ENCODE measurements at regions not wholly inside any gene's neighbourhood (a gene's known extent, or its start where the extent isn't known, plus 50 kb on each side); places are given as distances from the start of the nearest gene placed in this dataset.
"Not testable (repeated sequence)": the region's sequence is repeated elsewhere in the genome, so short reads cannot be mapped to it uniquely, and the experiment has no call there.

- H3K27me3 ChIP-seq (ENCODE audit: control insufficient read depth, insufficient read depth, low read length), result no peaks in the 10 kb centered on the region
- Mint-ChIP-seq H3K27ac (peak overlapping the region; percentile 43 to 92 (median 48)), H3K4me1 (peaks cover 36 to 72% (median 42%) of the 10 kb centered on the region in 4 donors), H3K27me3 (no peaks in the 10 kb centered on the region), H3K9me3 (peaks cover 0 to 5% (median 0%) of the 10 kb centered on the region in 7 donors), H3K36me3 (peaks cover 49% of the 10 kb centered on the region), H3K4me3 (peak overlapping the region in 2 of 4 donors; percentile 6 to 13)
- no peak overlapping the region for H3K4me3 ChIP-seq (ENCODE audit: low read depth, low read length)
- H3K9me3 ChIP-seq (ENCODE audit: control insufficient read depth in 2 of 2, low read length in 2 of 2), result no peaks in the 10 kb centered on the region
- peak; percentile 59 to 62 for ATAC-seq (ENCODE audit: low read depth in 2 of 2)
- H3K4me1 ChIP-seq (ENCODE audit: control insufficient read depth, insufficient read depth, low read length, poor library complexity, severe bottlenecking), result peaks cover 15% of the 10 kb centered on the region
- no peak overlapping the region for H3K27ac ChIP-seq (ENCODE audit: insufficient read depth, low read length, poor library complexity, severe bottlenecking)
- no peak for DNase-seq
- H3K36me3 ChIP-seq (ENCODE audit: control insufficient read depth, insufficient read depth, low read length), result peaks cover 14% of the 10 kb centered on the region
Measured at GRCh38 chr6:11374036-11375010, 141.9 kb upstream of the NEDD9 start.

- Mint-ChIP-seq H3K4me1 (peaks cover 42 to 80% (median 49%) of the 10 kb centered on the region in 4 donors), H3K27ac (no peak overlapping the region), H3K9me3 (peaks cover 0 to 3% (median 0%) of the 10 kb centered on the region in 7 donors), H3K27me3 (no peaks in the 10 kb centered on the region), H3K36me3 (peaks cover 52% of the 10 kb centered on the region), H3K4me3 (no peak overlapping the region)
- peaks cover 14% of the 10 kb centered on the region for H3K36me3 ChIP-seq (ENCODE audit: control insufficient read depth, insufficient read depth, low read length)
- ATAC-seq (ENCODE audit: low read depth in 2 of 2) (no peak), DNase-seq (no peak)
- no peak overlapping the region for H3K4me3 ChIP-seq (ENCODE audit: low read depth, low read length)
- H3K4me1 ChIP-seq (ENCODE audit: control insufficient read depth, insufficient read depth, low read length, poor library complexity, severe bottlenecking), result peaks cover 15% of the 10 kb centered on the region
- no peak overlapping the region for H3K27ac ChIP-seq (ENCODE audit: insufficient read depth, low read length, poor library complexity, severe bottlenecking)
- H3K9me3 ChIP-seq (ENCODE audit: control insufficient read depth in 2 of 2, low read length in 2 of 2), result no peaks in the 10 kb centered on the region
- no peaks in the 10 kb centered on the region for H3K27me3 ChIP-seq (ENCODE audit: control insufficient read depth, insufficient read depth, low read length)
Measured at GRCh38 chr6:11373208-11373607, 140.7 kb upstream of the NEDD9 start.

- not testable (repeated sequence) for H3K27me3 ChIP-seq (ENCODE audit: control insufficient read depth, insufficient read depth, low read length); H3K27me3 Mint-ChIP-seq; DNase-seq; H3K9me3 ChIP-seq (ENCODE audit: control insufficient read depth in 2 of 2, low read length in 2 of 2); H3K9me3 Mint-ChIP-seq; ATAC-seq (ENCODE audit: low read depth in 2 of 2); H3K4me3 ChIP-seq (ENCODE audit: low read depth, low read length); H3K4me3 Mint-ChIP-seq; H3K27ac ChIP-seq (ENCODE audit: insufficient read depth, low read length, poor library complexity, severe bottlenecking)
- peak overlapping the region in 1 of 3 donors; percentile 81 for H3K27ac Mint-ChIP-seq
- H3K36me3 Mint-ChIP-seq, result peaks cover 44% of the 10 kb centered on the region
- Histone ChIP-seq H3K36me3 (ENCODE audit: control insufficient read depth, insufficient read depth, low read length) (peaks cover 14% of the 10 kb centered on the region), H3K4me1 (ENCODE audit: control insufficient read depth, insufficient read depth, low read length, poor library complexity, severe bottlenecking) (peaks cover 24% of the 10 kb centered on the region)
- peaks cover 39 to 80% (median 51%) of the 10 kb centered on the region in 4 donors for H3K4me1 Mint-ChIP-seq
Measured at GRCh38 chr6:11372186-11372790, 139.8 kb upstream of the NEDD9 start.

- DNase-seq (no peak), ATAC-seq (ENCODE audit: low read depth in 2 of 2) (no peak)
- Histone ChIP-seq H3K27me3 (ENCODE audit: control insufficient read depth, insufficient read depth, low read length) (no peaks in the 10 kb centered on the region), H3K9me3 (ENCODE audit: control insufficient read depth in 2 of 2, low read length in 2 of 2) (no peaks in the 10 kb centered on the region), H3K4me1 (ENCODE audit: control insufficient read depth, insufficient read depth, low read length, poor library complexity, severe bottlenecking) (peaks cover 36% of the 10 kb centered on the region), H3K27ac (ENCODE audit: insufficient read depth, low read length, poor library complexity, severe bottlenecking) (peak overlapping the region; percentile 30), H3K36me3 (ENCODE audit: control insufficient read depth, insufficient read depth, low read length) (peaks cover 12% of the 10 kb centered on the region), H3K4me3 (ENCODE audit: low read depth, low read length) (no peak overlapping the region)
- H3K9me3 Mint-ChIP-seq, result peaks cover 0 to 3% (median 0%) of the 10 kb centered on the region in 7 donors
- H3K36me3 Mint-ChIP-seq, result peaks cover 39% of the 10 kb centered on the region
- peak overlapping the region in 1 of 4 donors; percentile 18 for H3K4me3 Mint-ChIP-seq
- peak overlapping the region in 1 of 3 donors; percentile 11 for H3K27ac Mint-ChIP-seq
- H3K27me3 Mint-ChIP-seq, result no peaks in the 10 kb centered on the region
- H3K4me1 Mint-ChIP-seq, result peaks cover 40 to 82% (median 55%) of the 10 kb centered on the region in 4 donors
Measured at GRCh38 chr6:11370191-11371018, 137.9 kb upstream of the NEDD9 start.

GRCh38 chr6:11368760-11369159, 136.3 kb upstream of the NEDD9 start:
- Histone ChIP-seq H3K9me3 (ENCODE audit: control insufficient read depth in 2 of 2, low read length in 2 of 2) (no peaks in the 10 kb centered on the region), H3K27ac (ENCODE audit: insufficient read depth, low read length, poor library complexity, severe bottlenecking) (no peak overlapping the region), H3K27me3 (ENCODE audit: control insufficient read depth, insufficient read depth, low read length) (no peaks in the 10 kb centered on the region), H3K36me3 (ENCODE audit: control insufficient read depth, insufficient read depth, low read length) (peaks cover 12% of the 10 kb centered on the region), H3K4me3 (ENCODE audit: low read depth, low read length) (no peak overlapping the region), H3K4me1 (ENCODE audit: control insufficient read depth, insufficient read depth, low read length, poor library complexity, severe bottlenecking) (peaks cover 27% of the 10 kb centered on the region)
- Mint-ChIP-seq H3K27ac (peak overlapping the region; percentile 6 to 53 (median 26)), H3K9me3 (peaks cover 0 to 2% (median 0%) of the 10 kb centered on the region in 7 donors), H3K36me3 (peaks cover 30% of the 10 kb centered on the region), H3K4me1 (peaks cover 27 to 79% (median 54%) of the 10 kb centered on the region in 4 donors), H3K27me3 (no peaks in the 10 kb centered on the region), H3K4me3 (peak overlapping the region in 2 of 4 donors; percentile 1 to 13)
- DNase-seq (peak in 1 of 3 donors; percentile 41), ATAC-seq (ENCODE audit: low read depth in 2 of 2) (peak; percentile 40 to 52)

GRCh38 chr6:11368264-11368663, 135.8 kb upstream of the NEDD9 start:
- Mint-ChIP-seq H3K36me3 (peaks cover 30% of the 10 kb centered on the region), H3K27ac (peak overlapping the region in 1 of 3 donors; percentile 84), H3K4me1 (peaks cover 25 to 81% (median 53%) of the 10 kb centered on the region in 4 donors), H3K9me3 (peaks cover 0 to 2% (median 0%) of the 10 kb centered on the region in 7 donors), H3K4me3 (peak overlapping the region in 1 of 4 donors; percentile 13), H3K27me3 (no peaks in the 10 kb centered on the region)
- DNase-seq, result no peak
- Histone ChIP-seq H3K4me3 (ENCODE audit: low read depth, low read length) (no peak overlapping the region), H3K9me3 (ENCODE audit: control insufficient read depth in 2 of 2, low read length in 2 of 2) (no peaks in the 10 kb centered on the region), H3K4me1 (ENCODE audit: control insufficient read depth, insufficient read depth, low read length, poor library complexity, severe bottlenecking) (peaks cover 27% of the 10 kb centered on the region), H3K27me3 (ENCODE audit: control insufficient read depth, insufficient read depth, low read length) (no peaks in the 10 kb centered on the region), H3K27ac (ENCODE audit: insufficient read depth, low read length, poor library complexity, severe bottlenecking) (peak overlapping the region; percentile 79), H3K36me3 (ENCODE audit: control insufficient read depth, insufficient read depth, low read length) (peaks cover 12% of the 10 kb centered on the region)
- ATAC-seq (ENCODE audit: low read depth in 2 of 2), result no peak

- H3K36me3 Mint-ChIP-seq, result peaks cover 28% of the 10 kb centered on the region
- Histone ChIP-seq H3K4me1 (ENCODE audit: control insufficient read depth, insufficient read depth, low read length, poor library complexity, severe bottlenecking) (peaks cover 27% of the 10 kb centered on the region), H3K9me3 (ENCODE audit: control insufficient read depth in 2 of 2, low read length in 2 of 2) (no peaks in the 10 kb centered on the region), H3K27me3 (ENCODE audit: control insufficient read depth, insufficient read depth, low read length) (no peaks in the 10 kb centered on the region), H3K36me3 (ENCODE audit: control insufficient read depth, insufficient read depth, low read length) (peaks cover 10% of the 10 kb centered on the region), H3K4me3 (ENCODE audit: low read depth, low read length) (peak overlapping the region; percentile 76), H3K27ac (ENCODE audit: insufficient read depth, low read length, poor library complexity, severe bottlenecking) (peak overlapping the region; percentile 79)
- H3K27ac Mint-ChIP-seq, result peak overlapping the region; percentile 39 to 94 (median 84)
- no peaks in the 10 kb centered on the region for H3K27me3 Mint-ChIP-seq
- DNase-seq, result no peak
- no peak for ATAC-seq (ENCODE audit: low read depth in 2 of 2)
- H3K9me3 Mint-ChIP-seq, result peaks cover 0 to 2% (median 0%) of the 10 kb centered on the region in 7 donors
- peak overlapping the region in 3 of 4 donors; percentile 58 to 82 (median 72) for H3K4me3 Mint-ChIP-seq
- peaks cover 22 to 84% (median 55%) of the 10 kb centered on the region in 4 donors for H3K4me1 Mint-ChIP-seq
Measured at GRCh38 chr6:11367638-11368199, 135.3 kb upstream of the NEDD9 start.

All from CD4-positive, CD25-positive, alpha-beta regulatory T cell (primary cell).